Type B pancreatic cell (in vitro differentiated cells): ENCODE measurements at regions not wholly inside any gene's neighbourhood (a gene's known extent, or its start where the extent isn't known, plus 50 kb on each side); places are given as distances from the start of the nearest gene placed in this dataset.

Experiments used
- DNase-seq: peaks from one replicate; pipeline ENCODE4 v3.0.0; 2021; ENCODE audit warnings: mixed read lengths; ENCODE audit not compliant: unreplicated experiment; ENCODE audit errors: extremely low spot score
- H3K27ac Mint-ChIP-seq: 2 replicates; pipeline ENCODE4 v1.8.0; 2021; ENCODE audit warnings: mild to moderate bottlenecking, mixed read lengths
- H3K27me3 Mint-ChIP-seq: 2 replicates; pipeline ENCODE4 v1.8.0; 2021; ENCODE audit warnings: mixed read lengths
- H3K36me3 Mint-ChIP-seq: 2 replicates; pipeline ENCODE4 v1.8.0; 2021; ENCODE audit warnings: mixed read lengths
- H3K4me1 Mint-ChIP-seq: one replicate; pipeline ENCODE4 v1.8.0; 2021; ENCODE audit warnings: mixed read lengths; ENCODE audit not compliant: unreplicated experiment
- H3K4me3 Mint-ChIP-seq: 2 replicates; pipeline ENCODE4 v1.8.0; 2021; ENCODE audit warnings: mild to moderate bottlenecking, mixed read lengths
- H3K9me3 Mint-ChIP-seq: 2 replicates; pipeline ENCODE4 v1.8.0; 2021; ENCODE audit warnings: mixed read lengths
- TF ChIP-seq, protein P1 (sequence below): fragments of 200-600 bp; sonication (generic); conservative IDR thresholded peaks from 2 replicates; pipeline ENCODE4 v1.5.0; 2021; ENCODE audit warnings: antibody characterized with exemption, mild to moderate bottlenecking

DNA sequence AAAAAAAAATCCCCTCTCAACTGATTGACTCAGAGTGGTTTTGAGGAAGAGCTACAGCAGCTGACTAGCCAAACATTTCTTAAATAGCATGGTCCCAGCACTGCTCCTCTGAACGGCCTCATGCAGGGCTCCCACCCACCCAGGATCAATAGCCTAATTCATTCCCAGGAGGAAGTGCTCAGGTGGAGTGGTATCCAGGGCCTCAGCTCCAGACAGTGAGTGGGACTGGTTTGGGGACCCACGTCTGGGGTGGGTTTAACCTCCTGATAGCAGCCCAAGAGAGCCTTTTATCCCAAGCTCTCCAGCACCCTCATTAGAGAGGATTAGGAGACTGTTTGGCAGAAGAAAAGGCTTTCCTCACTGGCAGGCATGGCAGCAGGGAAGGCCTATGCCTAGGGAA, 68.5 kb upstream of the CDH5 start:
- H3K9me3 Mint-ChIP-seq: peaks cover 11% of the 10 kb centered on the region
- H3K4me3 Mint-ChIP-seq: no peak overlapping the region
- TF ChIP-seq, protein P1, sequence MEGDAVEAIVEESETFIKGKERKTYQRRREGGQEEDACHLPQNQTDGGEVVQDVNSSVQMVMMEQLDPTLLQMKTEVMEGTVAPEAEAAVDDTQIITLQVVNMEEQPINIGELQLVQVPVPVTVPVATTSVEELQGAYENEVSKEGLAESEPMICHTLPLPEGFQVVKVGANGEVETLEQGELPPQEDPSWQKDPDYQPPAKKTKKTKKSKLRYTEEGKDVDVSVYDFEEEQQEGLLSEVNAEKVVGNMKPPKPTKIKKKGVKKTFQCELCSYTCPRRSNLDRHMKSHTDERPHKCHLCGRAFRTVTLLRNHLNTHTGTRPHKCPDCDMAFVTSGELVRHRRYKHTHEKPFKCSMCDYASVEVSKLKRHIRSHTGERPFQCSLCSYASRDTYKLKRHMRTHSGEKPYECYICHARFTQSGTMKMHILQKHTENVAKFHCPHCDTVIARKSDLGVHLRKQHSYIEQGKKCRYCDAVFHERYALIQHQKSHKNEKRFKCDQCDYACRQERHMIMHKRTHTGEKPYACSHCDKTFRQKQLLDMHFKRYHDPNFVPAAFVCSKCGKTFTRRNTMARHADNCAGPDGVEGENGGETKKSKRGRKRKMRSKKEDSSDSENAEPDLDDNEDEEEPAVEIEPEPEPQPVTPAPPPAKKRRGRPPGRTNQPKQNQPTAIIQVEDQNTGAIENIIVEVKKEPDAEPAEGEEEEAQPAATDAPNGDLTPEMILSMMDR: no peak
- DNase-seq: peak; percentile 25
- no peaks in the 10 kb centered on the region for H3K4me1 Mint-ChIP-seq
- peaks cover under 1% of the 10 kb centered on the region for H3K27me3 Mint-ChIP-seq
- no peak overlapping the region for H3K27ac Mint-ChIP-seq
- H3K36me3 Mint-ChIP-seq: no peaks in the 10 kb centered on the region

DNA sequence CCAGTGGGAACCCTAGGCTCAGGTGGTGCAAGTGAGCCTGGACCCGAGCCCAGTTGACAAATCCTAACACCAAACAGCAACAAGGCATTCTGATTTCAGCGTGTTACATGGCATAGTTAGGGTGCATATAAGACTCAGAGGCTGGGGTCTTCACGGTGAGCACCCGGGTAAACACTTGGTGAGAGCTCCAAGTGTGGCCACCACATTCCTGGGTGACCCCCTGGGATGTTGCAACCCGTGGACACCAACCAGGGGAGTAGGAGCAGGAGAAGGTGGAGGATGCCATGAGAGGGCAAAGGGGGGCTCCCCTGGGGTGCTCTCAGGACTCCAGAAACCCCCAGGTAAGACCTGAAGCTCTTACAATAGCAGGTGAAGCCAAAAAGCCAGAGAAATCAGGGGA, 69.9 kb upstream of the CDH5 start:
- peak; percentile 29 for DNase-seq
- Mint-ChIP-seq H3K4me3 (no peak overlapping the region), H3K27me3 (peaks cover 9% of the 10 kb centered on the region), H3K9me3 (peaks cover 8% of the 10 kb centered on the region), H3K36me3 (no peaks in the 10 kb centered on the region), H3K27ac (no peak overlapping the region), H3K4me1 (no peaks in the 10 kb centered on the region)
- TF ChIP-seq, protein P1: no peak

DNA sequence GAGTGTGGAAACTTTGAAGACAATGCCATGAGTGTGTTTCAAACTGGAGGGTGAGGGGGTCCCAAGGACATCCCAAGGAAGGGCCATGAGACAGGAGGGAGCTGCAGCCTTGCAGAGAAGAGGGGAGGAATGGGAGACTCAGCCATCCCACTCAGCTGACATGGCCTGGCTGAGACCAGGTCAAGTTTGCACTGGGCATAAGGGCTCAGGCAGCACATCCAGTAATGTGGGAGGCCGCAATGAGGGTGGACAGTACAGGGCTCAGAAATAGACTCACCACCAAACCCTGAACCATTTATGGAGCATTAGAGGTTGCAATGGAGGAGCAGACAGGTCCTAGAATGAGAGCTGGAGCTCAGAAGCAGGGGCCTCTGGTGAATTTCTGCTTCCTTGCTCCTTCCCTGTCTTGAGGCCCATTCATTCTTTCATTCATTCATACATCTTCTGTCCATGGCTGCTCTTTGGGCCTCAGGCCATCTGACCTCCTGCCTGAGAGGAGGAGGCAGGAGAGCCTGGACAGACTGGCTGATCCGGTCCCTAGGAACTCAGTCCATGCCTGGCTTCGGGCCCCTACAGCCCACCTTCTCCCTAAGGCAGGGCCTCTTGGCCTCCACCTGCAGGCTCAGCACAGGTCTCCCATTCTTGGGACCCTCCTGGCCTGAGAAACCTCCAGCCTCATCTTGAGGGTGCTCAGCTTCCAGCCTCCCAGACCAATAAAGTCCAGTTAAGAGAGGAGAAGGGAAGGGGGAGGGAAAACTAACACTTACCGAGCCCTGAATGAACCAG, 70.5 kb upstream of the CDH5 start:
- Mint-ChIP-seq H3K4me1 (no peaks in the 10 kb centered on the region), H3K9me3 (peaks cover 6% of the 10 kb centered on the region), H3K4me3 (no peak overlapping the region), H3K36me3 (no peaks in the 10 kb centered on the region), H3K27ac (no peak overlapping the region), H3K27me3 (peaks cover 9% of the 10 kb centered on the region)
- TF ChIP-seq, protein P1: no peak
- DNase-seq: peak; percentile 49

DNA sequence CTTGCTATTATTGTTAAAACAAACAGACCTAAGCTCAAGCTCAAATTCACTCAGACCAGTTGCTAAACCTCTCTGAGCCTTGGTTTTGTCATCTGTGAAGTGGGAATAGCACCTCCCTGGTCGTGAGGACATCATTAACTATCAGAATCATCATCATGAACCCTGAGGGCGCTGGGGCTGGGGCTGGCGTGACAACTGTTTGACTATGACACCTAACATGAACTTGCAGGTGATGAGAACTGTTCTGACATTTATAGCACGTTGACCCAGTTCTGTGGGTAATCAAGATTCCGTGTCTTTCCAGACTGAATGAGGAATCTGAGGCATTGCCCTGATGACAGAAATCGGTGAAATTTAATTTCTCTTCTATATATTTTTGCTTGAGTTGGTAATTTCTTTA, 71.3 kb upstream of the CDH5 start:
- no peak overlapping the region for H3K4me3 Mint-ChIP-seq
- no peaks in the 10 kb centered on the region for H3K4me1 Mint-ChIP-seq
- H3K27ac Mint-ChIP-seq: no peak overlapping the region
- H3K27me3 Mint-ChIP-seq: peaks cover 9% of the 10 kb centered on the region
- TF ChIP-seq, protein P1: no peak
- peak; percentile 31 for DNase-seq
- H3K36me3 Mint-ChIP-seq: no peaks in the 10 kb centered on the region
- peaks cover 6% of the 10 kb centered on the region for H3K9me3 Mint-ChIP-seq

DNA sequence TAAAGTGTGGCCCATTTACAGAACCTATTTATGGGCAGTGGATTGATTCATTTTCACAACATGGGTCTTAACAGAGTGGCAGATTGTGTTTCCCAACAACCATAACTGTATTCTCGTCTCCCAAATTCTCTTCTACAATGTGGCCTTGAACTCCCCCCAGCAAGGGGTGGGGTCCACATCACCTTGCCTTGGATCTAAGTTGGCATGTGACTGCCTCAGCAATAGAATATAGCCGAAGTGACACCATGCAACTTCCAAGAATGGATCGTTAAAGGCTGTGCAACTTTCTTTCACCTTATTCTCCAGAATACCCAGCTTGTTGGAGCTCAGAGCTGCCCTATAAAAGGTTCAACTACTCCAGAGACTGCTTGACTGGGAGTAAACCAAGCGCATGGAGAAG, 72.0 kb upstream of the CDH5 start:
- TF ChIP-seq, protein P1: no peak
- H3K4me3 Mint-ChIP-seq: no peak overlapping the region
- no peaks in the 10 kb centered on the region for H3K4me1 Mint-ChIP-seq
- peaks cover 9% of the 10 kb centered on the region for H3K27me3 Mint-ChIP-seq
- H3K9me3 Mint-ChIP-seq: peaks cover 6% of the 10 kb centered on the region
- H3K36me3 Mint-ChIP-seq: no peaks in the 10 kb centered on the region
- DNase-seq: no peak
- no peak overlapping the region for H3K27ac Mint-ChIP-seq
